DND-41 (cell line): ENCODE measurements at regions not wholly inside any gene's neighbourhood (a gene's known extent, or its start where the extent isn't known, plus 50 kb on each side); places are given as distances from the start of the nearest gene placed in this dataset.

Experiments
- EZH2 ChIP-seq: IDR thresholded peaks from 3 replicates; pipeline ENCODE4 v1.6.1; 2012; ENCODE audit warnings: borderline replicate concordance, low read depth, mild to moderate bottlenecking, moderate library complexity, low read length, inconsistent platforms; ENCODE audit not compliant: severe bottlenecking
- TF ChIP-seq, protein P1 (sequence below): IDR thresholded peaks from 2 replicates; pipeline ENCODE4 v1.5.1; 2012; ENCODE audit warnings: borderline replicate concordance, low read length, moderate library complexity, mild to moderate bottlenecking; ENCODE audit not compliant: poor library complexity, severe bottlenecking; ENCODE audit errors: extremely low read depth

DNA sequence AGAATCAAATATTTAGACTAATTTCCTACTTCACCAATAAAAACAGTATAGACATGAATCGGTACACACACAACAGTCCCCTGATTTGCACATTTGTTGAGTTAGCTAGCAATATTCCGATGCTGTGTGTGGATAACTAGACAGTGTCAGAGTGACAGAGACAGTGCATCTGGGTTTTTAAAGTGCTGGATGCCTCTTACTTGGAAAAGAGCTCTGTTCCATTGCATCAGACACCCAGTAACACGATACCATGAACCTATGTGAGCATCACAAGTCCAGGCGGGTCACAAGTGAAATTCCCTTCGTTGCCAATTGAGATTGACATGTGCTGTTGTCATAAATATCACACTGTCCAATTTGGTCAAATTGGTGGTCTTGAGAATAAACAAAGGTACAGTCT is 82.0 kb upstream of the ESRRG start:
- TF ChIP-seq, protein P1, sequence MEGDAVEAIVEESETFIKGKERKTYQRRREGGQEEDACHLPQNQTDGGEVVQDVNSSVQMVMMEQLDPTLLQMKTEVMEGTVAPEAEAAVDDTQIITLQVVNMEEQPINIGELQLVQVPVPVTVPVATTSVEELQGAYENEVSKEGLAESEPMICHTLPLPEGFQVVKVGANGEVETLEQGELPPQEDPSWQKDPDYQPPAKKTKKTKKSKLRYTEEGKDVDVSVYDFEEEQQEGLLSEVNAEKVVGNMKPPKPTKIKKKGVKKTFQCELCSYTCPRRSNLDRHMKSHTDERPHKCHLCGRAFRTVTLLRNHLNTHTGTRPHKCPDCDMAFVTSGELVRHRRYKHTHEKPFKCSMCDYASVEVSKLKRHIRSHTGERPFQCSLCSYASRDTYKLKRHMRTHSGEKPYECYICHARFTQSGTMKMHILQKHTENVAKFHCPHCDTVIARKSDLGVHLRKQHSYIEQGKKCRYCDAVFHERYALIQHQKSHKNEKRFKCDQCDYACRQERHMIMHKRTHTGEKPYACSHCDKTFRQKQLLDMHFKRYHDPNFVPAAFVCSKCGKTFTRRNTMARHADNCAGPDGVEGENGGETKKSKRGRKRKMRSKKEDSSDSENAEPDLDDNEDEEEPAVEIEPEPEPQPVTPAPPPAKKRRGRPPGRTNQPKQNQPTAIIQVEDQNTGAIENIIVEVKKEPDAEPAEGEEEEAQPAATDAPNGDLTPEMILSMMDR: no peak
- no peak for TF ChIP-seq EZH2
